Left ventricle myocardium superior (tissue), 1 donor: ENCODE measurements at regions not wholly inside any gene's neighbourhood (a gene's known extent, or its start where the extent isn't known, plus 50 kb on each side); places are given as distances from the start of the nearest gene placed in this dataset.

Experiments used
- ATAC-seq: fragments of 200-7000 bp; cut with Tn5 transposase; one replicate; pipeline ENCODE4 v1.9.1; 2020; ENCODE audit warnings: mild to moderate bottlenecking, moderate library complexity
- DNase-seq: peaks from one replicate; pipeline ENCODE4 v3.0.0-alpha.2; 2020
- intact Hi-C: fragments of 100-400 bp; cut with micrococcal nuclease; formaldehyde crosslinking; loops from one replicate; pipeline ENCODE4 v1.11.0; 2022
- donor health status: DM: no; HTN: yes; CAD: no; lungs with severe emphysema.

DNA sequence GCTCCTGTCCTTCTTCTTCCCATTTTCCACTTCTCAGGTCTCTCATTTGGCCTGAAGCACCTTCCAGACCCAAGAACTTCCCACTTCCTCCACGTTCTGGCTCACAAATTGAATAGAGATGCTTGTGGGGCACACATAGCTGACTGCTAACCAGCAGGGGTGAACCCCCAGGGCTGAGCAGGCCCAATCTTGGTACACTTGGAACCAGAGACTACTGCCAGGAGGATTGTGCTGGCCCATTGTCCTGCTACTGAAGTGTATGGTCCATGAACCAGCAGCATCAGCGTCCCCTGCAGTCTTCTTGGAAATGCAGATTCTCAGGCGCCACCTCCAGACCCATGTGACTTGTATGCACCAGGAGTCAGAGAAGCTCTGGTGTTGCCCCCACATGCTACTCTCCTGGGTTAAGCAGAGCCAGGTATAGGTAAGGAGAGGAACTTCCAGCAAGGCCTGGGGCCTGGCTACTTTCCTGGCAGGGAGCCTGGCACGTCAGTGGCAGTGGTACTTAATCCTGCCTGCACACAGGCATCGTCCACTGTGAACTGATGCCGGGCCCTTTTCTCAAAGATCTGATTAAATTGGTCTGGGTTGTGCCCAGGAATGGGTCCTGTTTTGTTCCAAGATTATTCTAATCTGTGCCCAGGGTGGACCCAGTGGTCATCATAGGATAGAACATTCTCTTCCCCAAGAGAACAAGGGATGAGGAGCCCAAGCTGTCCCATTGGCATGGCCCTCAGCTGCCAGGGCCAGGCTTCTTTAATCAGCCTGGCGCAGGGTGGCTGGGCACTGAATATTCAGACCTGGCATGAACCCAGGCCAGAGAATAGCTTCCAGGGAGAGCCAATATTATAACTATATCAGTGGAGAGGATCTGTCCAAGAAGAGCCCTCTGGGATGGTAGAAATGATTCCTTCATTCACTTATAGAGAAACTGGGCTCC lies 248.7 kb downstream of the SOX11 start:
- intact Hi-C loops, result no loop called here
- ATAC-seq, result peak; percentile 90
- peak; percentile 38 for DNase-seq

DNA sequence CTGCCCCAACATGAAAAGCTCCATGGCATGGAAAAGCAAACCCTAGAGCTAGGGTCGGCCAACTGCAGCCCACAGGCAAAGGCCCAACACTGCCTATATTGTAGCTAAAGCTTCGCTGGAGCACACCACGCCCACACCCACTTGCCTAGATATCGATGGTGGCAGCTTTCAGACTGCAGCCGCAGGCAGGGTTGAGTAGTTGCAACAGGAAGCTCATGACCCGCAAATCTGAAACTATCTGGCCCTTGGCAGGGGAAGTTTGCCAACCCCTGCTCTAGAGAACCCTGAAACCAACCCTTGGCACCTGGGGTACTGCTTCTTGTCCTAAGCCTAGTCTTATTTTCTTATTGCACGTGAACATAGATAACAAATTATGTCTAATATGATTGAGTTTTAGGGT lies 250.0 kb downstream of the SOX11 start:
- intact Hi-C loops, result no loop called here
- DNase-seq (no peak), ATAC-seq (no peak)

DNA sequence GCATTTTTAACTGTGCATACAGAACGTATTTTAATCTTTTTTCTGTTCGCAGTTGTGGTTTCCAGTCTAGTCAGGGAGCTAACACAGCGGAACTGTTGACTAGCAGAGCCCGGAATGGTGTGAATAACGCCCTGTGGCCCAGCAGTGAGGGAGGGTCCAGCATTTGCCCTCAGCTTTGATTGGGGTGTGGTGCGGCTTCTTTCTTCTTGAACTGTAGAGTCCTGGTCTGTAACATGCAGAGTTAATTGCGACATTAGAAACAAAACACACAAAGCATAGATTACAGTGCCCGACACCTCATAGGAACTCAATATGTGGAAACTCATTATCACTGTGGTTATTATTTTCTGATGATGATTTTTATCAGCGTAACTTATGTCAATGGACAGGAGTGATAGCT lies 253.6 kb downstream of the SOX11 start:
- intact Hi-C loops, result no loop called here
- ATAC-seq (no peak), DNase-seq (no peak)

DNA sequence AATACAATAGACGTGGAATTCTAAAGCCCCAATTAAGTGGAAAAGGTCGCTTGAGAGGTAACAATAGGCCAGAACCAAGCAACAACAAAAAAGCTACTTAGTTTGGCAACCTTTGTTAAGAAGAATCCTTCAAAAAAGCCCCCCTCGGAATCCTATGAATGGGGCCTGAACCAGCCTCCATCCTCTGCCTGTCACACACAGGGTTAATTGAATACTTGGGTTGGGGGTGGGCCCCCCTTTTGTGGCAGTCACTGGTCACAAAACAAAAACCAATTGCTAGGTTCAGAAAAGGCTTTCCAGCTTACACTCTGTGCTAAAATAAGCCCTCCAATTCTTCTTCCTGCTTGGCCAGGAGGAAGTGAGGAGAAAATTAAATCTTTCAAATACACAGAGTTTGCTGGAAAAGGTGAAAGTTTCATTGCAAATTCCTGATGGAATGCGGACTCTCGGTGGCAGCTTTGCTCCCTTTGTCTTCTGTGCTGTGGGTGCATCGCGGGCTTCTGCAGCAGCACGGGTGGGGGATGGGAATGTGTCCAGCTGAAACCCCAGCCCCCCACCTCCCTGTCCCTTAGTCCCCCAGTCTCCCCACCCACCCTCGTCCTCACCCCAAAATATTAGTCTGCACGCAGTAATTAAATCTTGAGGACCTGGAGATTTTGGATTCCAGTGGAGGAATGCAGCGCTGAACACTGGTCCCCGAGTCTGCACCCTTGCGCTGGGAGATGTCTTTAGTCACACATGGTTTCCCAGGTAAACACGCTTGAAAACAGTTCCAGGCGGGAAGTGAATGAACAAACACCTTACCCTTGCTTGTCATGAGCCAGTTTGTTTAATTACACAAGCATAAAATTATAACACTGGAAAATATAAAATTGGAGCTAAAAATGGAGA lies 254.3 kb downstream of the SOX11 start:
- no peak for DNase-seq
- intact Hi-C loops, result no loop called here
- ATAC-seq, result no peak

DNA sequence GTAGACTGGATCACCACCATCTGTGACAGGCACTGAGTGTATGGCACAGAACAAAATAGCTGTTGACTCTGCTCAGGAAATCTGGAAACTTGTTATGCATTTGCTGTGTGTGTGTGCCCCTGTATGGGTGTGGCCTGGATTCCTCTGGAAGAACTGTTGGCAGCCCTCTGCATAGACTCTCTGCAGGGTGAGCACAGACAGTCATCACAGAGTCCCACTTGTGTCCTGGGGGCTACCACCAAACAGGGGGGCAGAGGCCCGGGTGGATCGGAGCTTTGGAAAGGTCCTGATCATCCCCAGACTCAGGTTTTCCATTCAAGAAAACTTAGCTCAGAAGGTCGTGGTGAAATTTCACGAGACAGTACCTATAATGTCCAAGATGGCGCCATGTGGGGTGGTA lies 258.6 kb downstream of the SOX11 start:
- ATAC-seq, result no peak
- DNase-seq, result no peak
- intact Hi-C loops, result no loop called here

DNA sequence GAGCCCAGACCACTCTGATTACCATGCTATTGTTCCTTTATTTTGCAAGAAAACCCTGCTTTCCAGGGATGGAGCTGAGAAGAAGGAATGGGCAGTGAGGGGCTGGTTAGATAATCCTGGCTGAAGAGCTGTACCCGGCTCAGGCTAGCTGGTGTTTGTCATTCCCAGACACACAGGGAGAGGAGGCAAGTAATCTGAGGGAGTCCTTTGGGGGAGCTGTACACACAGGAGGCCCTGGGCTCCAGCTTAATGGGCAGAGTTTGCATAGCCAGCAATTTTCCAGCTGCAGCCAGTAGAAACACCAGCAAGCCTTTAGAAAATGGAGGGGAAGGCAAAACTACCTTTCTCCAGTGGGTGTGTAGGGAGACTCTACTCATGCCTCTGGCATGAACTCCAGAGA lies 259.3 kb downstream of the SOX11 start:
- intact Hi-C loops, result no loop called here
- no peak for ATAC-seq

DNA sequence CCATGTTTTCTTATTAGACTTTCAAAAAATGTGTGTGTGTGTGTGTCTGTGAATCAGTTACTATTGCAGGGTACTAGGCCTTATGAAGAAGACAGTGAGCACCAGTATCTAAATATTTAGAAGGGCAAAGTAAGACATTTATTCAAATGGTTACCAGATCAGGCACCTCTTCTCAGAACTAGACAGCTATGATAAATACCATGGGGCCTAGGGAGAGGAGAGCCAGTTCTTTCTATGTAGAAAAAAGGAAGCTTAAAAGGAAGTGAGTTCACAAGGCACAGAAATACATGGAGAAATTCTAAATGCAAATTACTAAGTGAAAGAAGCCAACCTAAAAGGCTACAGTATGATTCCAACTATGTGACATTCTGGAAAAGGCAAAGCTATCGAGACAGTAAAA lies 261.3 kb downstream of the SOX11 start:
- intact Hi-C loops, result no loop called here
- DNase-seq (no peak), ATAC-seq (no peak)

More for the DNA sequence above, 259.3 kb downstream of the SOX11 start:
- no peak for DNase-seq

DNA sequence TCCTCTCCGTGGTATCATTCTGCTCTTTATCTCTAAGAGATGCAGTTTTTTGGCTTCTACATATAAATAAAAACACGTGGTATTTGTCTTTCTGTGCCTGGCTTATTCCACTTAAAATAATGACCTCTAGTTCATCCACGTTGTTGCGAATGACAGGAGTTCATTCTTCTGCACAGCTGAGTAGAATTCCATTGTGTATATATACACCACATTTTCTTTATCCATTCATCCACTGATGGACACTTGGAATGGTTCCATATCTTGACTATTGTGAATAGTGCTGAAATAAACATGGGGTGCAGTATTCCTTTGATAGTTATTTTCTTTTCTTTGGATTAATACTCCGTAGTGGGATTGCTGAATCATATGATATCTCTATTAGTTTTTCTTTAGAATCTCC lies 262.3 kb downstream of the SOX11 start:
- ATAC-seq (no peak), DNase-seq (no peak)
- intact Hi-C loops, result no loop called here

DNA sequence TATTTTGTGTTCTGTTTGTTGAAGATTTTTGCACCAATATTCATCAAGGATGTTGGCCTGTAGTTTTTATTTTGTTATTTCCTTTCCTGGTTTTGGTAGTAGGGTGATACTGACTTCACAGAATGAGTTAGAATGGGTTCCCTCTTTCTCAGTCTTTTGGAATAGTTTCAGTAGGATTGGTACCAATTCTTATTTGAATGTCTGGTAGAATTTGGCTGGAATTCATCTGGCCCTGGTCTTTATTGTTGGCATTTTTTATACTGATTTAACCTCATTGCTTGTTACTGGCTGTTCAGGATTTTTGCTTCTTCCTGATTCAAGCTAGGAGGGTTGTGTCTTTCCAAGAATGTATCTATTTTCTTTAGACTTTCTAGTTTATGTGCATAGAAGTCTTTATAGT lies 263.7 kb downstream of the SOX11 start:
- ATAC-seq (no peak), DNase-seq (no peak)

DNA sequence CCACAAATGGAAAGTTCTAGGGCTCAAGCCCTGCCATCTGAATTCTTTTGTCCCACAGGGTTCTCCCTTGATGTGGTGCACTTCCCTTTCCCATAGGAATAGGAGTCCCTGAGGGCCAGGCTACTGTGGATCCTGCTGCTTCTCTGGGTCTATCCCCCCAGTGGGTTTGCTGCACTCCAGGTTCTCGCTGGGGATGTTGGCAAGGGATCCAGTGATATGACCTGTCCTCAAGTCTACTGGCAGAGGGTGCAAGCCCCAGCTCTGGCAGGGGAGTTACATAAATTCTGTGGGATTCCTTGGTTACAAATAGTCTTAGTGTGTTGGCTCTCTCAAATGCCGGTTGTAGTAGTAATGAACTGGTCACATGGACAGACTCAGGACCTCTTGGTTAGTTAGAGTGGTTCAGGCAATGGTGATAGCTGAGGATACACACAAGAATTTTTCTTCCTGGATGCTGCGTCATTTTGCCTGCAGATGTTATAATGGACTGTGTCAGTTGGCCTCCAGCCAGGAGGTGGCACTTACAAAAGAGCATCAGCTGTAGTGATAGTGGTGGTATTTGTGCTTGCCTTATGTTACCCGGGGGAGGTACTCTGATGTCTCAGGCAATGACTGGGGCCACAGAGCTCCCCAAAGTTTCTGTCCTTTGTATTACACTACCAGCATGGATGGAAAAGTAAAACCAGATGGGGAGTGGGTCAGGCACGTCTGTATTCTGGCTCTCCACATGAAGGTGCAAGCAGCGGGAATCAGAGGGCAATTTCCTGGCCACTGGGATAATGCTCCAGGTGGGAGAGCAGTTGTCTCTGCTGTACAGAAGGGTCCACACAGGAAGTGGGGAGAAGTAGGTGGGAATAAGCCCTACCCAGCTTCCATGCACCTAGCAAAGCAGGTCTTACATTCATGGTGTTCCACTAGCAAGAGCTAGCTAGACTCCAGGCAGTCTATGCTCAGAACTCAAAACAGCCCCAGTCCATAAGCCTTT lies 267.9 kb downstream of the SOX11 start:
- DNase-seq (no peak), ATAC-seq (peak; percentile 38)
- intact Hi-C loops, result no loop called here

More for the DNA sequence above, 263.7 kb downstream of the SOX11 start:
- intact Hi-C loops, result no loop called here

DNA sequence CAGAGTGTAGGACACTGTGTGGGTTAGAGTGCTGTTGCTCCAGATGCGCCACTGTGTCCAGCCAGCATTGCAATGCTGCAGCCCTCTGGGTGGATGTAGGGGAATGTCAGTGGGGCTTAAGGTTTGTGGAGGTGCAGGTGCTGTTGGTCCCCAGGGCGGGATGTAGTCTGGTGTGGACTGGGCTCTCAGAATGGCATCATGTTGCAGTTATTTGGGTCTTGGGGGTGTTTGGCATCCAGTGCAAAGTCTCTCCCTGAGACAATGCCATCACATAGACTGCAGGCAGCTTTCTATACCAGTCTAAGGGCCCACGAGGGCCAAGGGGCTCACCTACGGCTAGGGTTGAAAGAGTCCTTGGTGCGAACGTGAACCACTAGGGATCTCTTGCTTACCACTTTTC lies 275.3 kb downstream of the SOX11 start:
- no peak for DNase-seq
- no peak for ATAC-seq
- intact Hi-C loops, result no loop called here

DNA sequence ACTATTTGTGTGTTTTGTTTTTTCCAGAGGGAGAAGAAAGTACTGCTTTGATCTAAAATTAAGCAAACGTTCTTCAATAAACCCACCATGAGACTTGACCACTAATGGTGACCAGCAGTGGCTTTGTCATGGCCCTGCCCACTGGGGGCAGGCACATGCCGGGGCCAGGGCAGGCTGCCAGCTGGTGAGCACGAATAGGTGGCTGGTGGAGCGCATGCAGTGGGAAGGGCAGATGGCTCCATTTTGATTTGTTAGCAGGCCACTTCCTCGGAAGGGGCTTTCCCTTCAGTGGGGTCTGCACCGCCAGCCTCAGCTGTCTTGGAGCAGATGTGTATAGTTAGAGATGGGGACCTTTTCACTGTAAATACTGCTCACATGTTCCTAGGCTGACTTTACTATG lies 277.1 kb downstream of the SOX11 start:
- ATAC-seq, result no peak
- no peak for DNase-seq
- intact Hi-C loops, result no loop called here

DNA sequence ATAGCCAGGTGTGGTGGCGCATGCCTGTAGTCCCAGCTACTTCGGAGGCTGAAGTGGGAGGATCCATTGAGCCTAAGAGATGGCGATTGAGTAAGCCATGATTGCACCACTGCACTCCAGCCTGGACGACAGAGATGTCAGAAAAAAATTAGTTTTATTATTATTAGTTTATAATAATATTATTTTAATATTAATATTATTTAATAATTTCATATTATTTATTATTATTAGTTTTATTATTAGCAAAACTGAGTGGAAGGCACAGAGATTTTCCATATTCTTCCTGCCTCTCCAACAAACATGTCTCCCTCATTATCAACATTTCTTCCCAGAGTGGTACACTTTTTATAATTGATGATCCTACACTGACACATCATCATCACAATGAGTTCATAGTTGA lies 278.2 kb downstream of the SOX11 start:
- intact Hi-C loops, result no loop called here
- no peak for ATAC-seq
- DNase-seq, result no peak

DNA sequence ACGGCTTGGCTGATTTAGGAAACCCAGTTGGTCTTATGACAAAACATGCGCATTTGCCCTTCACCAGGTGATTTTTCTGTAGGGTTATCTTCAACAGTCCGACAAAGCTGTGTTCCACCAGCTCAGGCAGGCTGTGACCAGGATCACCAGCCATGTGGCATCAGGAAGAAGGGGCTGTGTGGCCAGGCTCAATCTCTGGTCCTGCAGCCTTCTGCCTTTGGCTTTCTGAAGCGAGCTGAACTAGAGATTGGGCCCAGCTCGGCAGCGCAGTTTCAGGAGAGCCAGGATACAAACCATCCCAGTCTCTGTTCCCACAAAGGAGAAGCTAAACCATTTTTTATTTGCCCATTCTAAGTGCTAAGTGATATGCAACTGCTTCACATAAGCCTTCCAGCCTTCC lies 282.3 kb downstream of the SOX11 start:
- intact Hi-C loops, result no loop called here
- no peak for ATAC-seq
- no peak for DNase-seq

DNA sequence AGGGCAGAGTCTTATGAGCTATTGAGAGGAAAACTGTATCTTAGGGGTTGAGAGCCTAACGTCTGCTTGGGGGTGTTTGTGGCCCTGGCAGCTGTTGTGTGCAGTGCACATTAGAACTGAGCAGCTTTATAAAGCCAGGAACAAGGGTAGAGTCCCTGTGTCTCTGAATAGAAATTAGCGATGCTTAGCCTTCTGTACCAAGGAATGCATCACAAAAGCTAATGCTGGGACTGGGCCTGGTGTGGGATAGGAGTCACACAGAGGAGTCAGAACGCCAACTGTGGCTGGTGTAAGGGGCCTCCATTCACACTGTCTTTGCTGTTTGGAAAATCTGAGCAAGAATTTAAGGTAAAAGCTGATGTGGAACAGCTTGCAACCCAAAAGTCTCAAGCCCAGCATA lies 283.2 kb downstream of the SOX11 start:
- DNase-seq (no peak), ATAC-seq (no peak)
- intact Hi-C loops, result no loop called here

DNA sequence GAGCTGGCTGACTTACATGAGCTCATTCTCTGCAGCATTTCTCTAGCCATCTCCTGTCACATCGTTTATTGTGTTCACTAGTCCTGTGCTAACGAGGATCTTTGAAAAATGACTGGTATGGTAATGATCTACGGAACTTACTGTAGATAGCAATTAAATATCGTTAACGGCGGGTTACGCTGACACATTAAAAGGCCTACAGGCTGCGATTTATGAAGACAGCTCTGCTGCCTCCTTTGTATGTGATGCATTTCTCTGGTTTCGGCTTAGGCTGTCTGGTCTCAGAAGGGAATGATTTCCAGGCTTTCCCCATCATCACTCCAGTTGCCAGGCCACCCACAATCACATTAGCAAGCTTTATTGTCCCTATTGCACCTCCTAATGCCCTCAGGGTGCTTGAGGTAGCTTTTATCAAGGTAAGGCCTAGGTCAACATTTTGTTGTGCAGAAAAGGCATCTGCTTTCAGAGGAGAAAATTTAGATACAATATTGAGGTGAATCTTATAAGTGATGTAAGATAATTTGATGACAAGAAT lies 284.4 kb downstream of the SOX11 start:
- DNase-seq (no peak), ATAC-seq (no peak)
- intact Hi-C loops, result no loop called here

DNA sequence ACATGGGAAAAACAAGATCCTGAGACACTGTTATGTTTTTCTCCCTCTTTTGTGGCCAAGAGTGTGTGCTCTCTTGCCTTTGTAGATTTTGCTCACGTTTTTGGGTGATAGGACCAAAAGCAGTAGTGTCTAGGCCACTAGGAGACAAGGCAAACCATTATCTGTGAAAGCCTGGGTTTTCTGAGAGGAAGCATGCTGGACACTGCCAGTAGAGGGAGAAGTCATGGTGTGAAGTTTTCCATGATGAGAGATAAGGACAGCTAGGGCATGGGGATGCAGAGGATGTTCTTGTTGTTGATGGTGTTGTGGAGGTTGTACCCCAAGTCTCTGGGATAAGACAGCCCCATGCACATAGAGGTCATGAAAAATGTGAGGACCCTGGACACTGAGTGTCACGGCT lies 285.3 kb downstream of the SOX11 start:
- intact Hi-C loops, result no loop called here
- ATAC-seq, result no peak
- no peak for DNase-seq

DNA sequence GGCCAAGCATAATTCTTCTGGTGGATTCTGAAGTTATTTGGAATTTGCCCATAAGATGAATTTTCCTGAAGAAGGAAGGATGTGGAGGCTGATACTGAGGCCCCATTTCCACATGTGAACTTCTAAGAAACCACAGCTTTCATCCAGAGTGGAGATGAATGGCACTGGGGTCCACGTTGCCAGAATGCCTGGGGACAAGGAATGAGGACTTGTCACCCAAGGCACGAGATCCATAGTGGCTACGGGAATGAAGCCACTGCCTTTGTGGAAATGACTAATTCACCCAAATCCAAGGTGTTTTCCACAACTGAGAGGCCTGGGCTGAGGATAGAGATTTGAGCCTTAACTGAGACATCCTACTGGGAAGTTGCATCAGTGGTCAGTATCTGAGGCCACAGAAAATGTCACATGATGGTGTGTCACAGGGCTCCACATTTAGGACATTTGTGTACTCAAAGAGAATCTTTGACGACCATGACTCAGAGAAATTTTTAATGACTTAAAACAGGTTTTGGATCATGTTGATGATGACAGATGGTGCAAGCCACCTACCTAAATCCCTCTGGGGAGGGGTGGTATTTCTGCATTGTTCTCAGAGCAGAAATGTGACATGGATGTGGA lies 286.1 kb downstream of the SOX11 start:
- DNase-seq, result no peak
- intact Hi-C loops, result no loop called here
- no peak for ATAC-seq
